T-cell (primary cell): ENCODE measurements at regions not wholly inside any gene's neighbourhood (a gene's known extent, or its start where the extent isn't known, plus 50 kb on each side); places are given as distances from the start of the nearest gene placed in this dataset.

Experiments
- ATAC-seq, 4 experiments: fragments of 200-7000 bp in 3 of 4; fragments of 150-1000 bp in 1 of 4; cut with Tn5 transposase; replicated peaks in 1 of 4; 1 replicate in 3 of 4; 2 replicates in 1 of 4; pipeline ENCODE4 v1.10.0; 2021; ENCODE audit warnings: moderate library complexity in 3 of 4, mild to moderate bottlenecking in 2 of 4, moderate number of reproducible peaks in 1 of 4
- CTCF ChIA-PET, 2 donors: fragments of 300-600 bp; sonication (Branson Sonifier 250); formaldehyde crosslinking; loops; one replicate each; lab custom pipeline; 2022; ENCODE audit warnings: antibody characterized with exemption in 2 of 2; lab: Charles Lee
- POLR2A ChIA-PET, 2 donors: fragments of 300-600 bp; sonication (Branson Sonifier 250); formaldehyde crosslinking; loops; one replicate each; lab custom pipeline; 2022; ENCODE audit warnings: antibody characterized with exemption in 2 of 2; lab: Charles Lee
- DNase-seq, 35 experiments: peaks; one replicate each; pipeline versions ENCODE4 v3.0.0 to v3.0.0-alpha.2; 2013 to 2023
- H3K27ac ChIP-seq: one replicate; pipeline ENCODE4 v1.5.1; 2013; ENCODE audit warnings: low read length
- H3K27me3 ChIP-seq, 2 experiments: replicated peaks in 1 of 2; 1 replicate in 1 of 2; 2 replicates in 1 of 2; pipeline versions ENCODE4 v1.6.1 to v1.7.0; 2013; ENCODE audit warnings: low read length in 1 of 2, mixed read lengths in 1 of 2; ENCODE audit not compliant: control insufficient read depth in 2 of 2, insufficient read depth in 2 of 2; ENCODE audit errors: extremely low read depth in 1 of 2
- H3K36me3 ChIP-seq, 2 donors: 1 replicate in 1 of 2; 2 replicates in 1 of 2; pipeline versions ENCODE4 v1.6.1 to v1.7.0; 2013; ENCODE audit warnings: low read length in 1 of 2; ENCODE audit not compliant: control insufficient read depth in 2 of 2, insufficient read depth in 1 of 2; ENCODE audit errors: extremely low read depth in 1 of 2
- H3K4me1 ChIP-seq, 2 experiments: 1 replicate in 1 of 2; 2 replicates in 1 of 2; pipeline versions ENCODE4 v1.6.1 to v1.7.0; 2013; ENCODE audit warnings: low read length in 2 of 2, mixed read lengths in 1 of 2; ENCODE audit not compliant: insufficient read depth in 2 of 2, control insufficient read depth in 1 of 2; ENCODE audit errors: extremely low read depth in 1 of 2
- H3K4me3 ChIP-seq, 2 donors: 1 replicate in 1 of 2; 2 replicates in 1 of 2; pipeline versions ENCODE4 v1.5.1 to v1.7.0; 2013; ENCODE audit warnings: mild to moderate bottlenecking in 2 of 2, low read length in 1 of 2, moderate library complexity in 1 of 2; ENCODE audit not compliant: control insufficient read depth in 1 of 2; ENCODE audit errors: extremely low read depth in 1 of 2
- H3K9me3 ChIP-seq: 2 replicates; pipeline ENCODE4 v1.7.0; 2013
- H3K27ac Mint-ChIP-seq, 2 donors: one replicate each; pipeline ENCODE4 v1.8.0; 2020 to 2021; ENCODE audit warnings: mild to moderate bottlenecking in 2 of 2, mixed read lengths in 2 of 2
- H3K27me3 Mint-ChIP-seq, 2 donors: one replicate each; pipeline ENCODE4 v1.8.0; 2021 to 2022; ENCODE audit warnings: mixed read lengths in 2 of 2
- H3K36me3 Mint-ChIP-seq: one replicate; pipeline ENCODE4 v1.8.0; 2021; ENCODE audit warnings: mixed read lengths
- H3K4me1 Mint-ChIP-seq, 3 donors: one replicate each; pipeline ENCODE4 v1.8.0; 2020 to 2022; ENCODE audit warnings: mixed read lengths in 3 of 3, mild to moderate bottlenecking in 1 of 3
- H3K4me3 Mint-ChIP-seq, 3 donors: one replicate each; pipeline ENCODE4 v1.8.0; 2020 to 2022; ENCODE audit warnings: mild to moderate bottlenecking in 3 of 3, mixed read lengths in 3 of 3, moderate library complexity in 3 of 3
- H3K9me3 Mint-ChIP-seq, 3 donors: one replicate each; pipeline ENCODE4 v1.8.0; 2020 to 2022; ENCODE audit warnings: mixed read lengths in 3 of 3
- WGBS: methylation state at CpG from one replicate; pipeline ENCODE4 v1.1.5; 2013; ENCODE audit warnings: missing lambda C conversion rate; ENCODE audit not compliant: insufficient coverage; 5-methylcytosine and 5-hydroxymethylcytosine counted together

- H3K4me3 Mint-ChIP-seq: no peak overlapping the region
- DNase-seq (no peak), ATAC-seq (no peak)
- Histone ChIP-seq H3K4me1 (no peaks in the 10 kb centered on the region), H3K36me3 (no peaks in the 10 kb centered on the region), H3K27me3 (peaks cover 0 to 13% of the 10 kb centered on the region in 2 experiments), H3K9me3 (no peaks in the 10 kb centered on the region), H3K27ac (no peak overlapping the region), H3K4me3 (no peak overlapping the region)
- peaks cover 0 to 19% of the 10 kb centered on the region in 2 donors for H3K27me3 Mint-ChIP-seq
- H3K4me1 Mint-ChIP-seq: no peaks in the 10 kb centered on the region
- no peak overlapping the region for H3K27ac Mint-ChIP-seq
- H3K36me3 Mint-ChIP-seq: no peaks in the 10 kb centered on the region
- peaks cover 0 to 3% (median 2%) of the 10 kb centered on the region in 3 donors for H3K9me3 Mint-ChIP-seq
- CTCF ChIA-PET: no interaction called here
- POLR2A ChIA-PET: no interaction called here
- WGBS: 86% methylated on average over 3 of the region's 3 CpGs
Observed at GRCh38 chr1:212503714-212504113, 71.0 kb downstream of the NENF start.

GRCh38 chr1:212504171-212504803 is 71.6 kb downstream of the NENF start:
- H3K9me3 Mint-ChIP-seq: peaks cover 0 to 3% (median 2%) of the 10 kb centered on the region in 3 donors

GRCh38 chr1:212506666-212507065 is 73.9 kb downstream of the NENF start:
- no peaks in the 10 kb centered on the region for H3K4me1 Mint-ChIP-seq
- no peaks in the 10 kb centered on the region for H3K36me3 ChIP-seq
- peaks cover 7% of the 10 kb centered on the region in 2 donors for H3K27me3 Mint-ChIP-seq
- DNase-seq: no peak
- no peak overlapping the region for H3K27ac Mint-ChIP-seq
- no peak for ATAC-seq
- ChIA-PET POLR2A (no interaction called here), CTCF (no interaction called here)
- no peak overlapping the region for H3K4me3 ChIP-seq
- H3K27ac ChIP-seq: no peak overlapping the region
- H3K36me3 Mint-ChIP-seq: no peaks in the 10 kb centered on the region
- no peaks in the 10 kb centered on the region for H3K9me3 Mint-ChIP-seq
- H3K27me3 ChIP-seq: peaks cover 0 to 11% of the 10 kb centered on the region in 2 experiments
- H3K4me1 ChIP-seq: no peaks in the 10 kb centered on the region
- H3K4me3 Mint-ChIP-seq: no peak overlapping the region
- H3K9me3 ChIP-seq: no peaks in the 10 kb centered on the region

More at GRCh38 chr1:212504171-212504803, 71.6 kb downstream of the NENF start:
- ChIA-PET CTCF (no interaction called here), POLR2A (no interaction called here)
- Mint-ChIP-seq H3K27ac (no peak overlapping the region), H3K27me3 (peaks cover 0 to 19% of the 10 kb centered on the region in 2 donors), H3K4me3 (no peak overlapping the region), H3K4me1 (no peaks in the 10 kb centered on the region), H3K36me3 (no peaks in the 10 kb centered on the region)
- Histone ChIP-seq H3K27ac (no peak overlapping the region), H3K4me3 (no peak overlapping the region), H3K36me3 (no peaks in the 10 kb centered on the region), H3K9me3 (no peaks in the 10 kb centered on the region), H3K27me3 (peaks cover 0 to 13% of the 10 kb centered on the region in 2 experiments), H3K4me1 (no peaks in the 10 kb centered on the region)
- ATAC-seq (no peak), DNase-seq (no peak)
- no CpG with 5 or more reads among the region's 4 CpGs for WGBS

GRCh38 chr1:212507369-212507768 is 74.6 kb downstream of the NENF start:
- WGBS: 98% methylated on average over 5 of the region's 7 CpGs
- H3K9me3 ChIP-seq: no peaks in the 10 kb centered on the region
- ATAC-seq (no peak), DNase-seq (no peak)
- POLR2A ChIA-PET: no interaction called here
- no peaks in the 10 kb centered on the region for H3K36me3 ChIP-seq
- H3K27ac ChIP-seq: no peak overlapping the region
- Mint-ChIP-seq H3K27me3 (peaks cover 13 to 14% of the 10 kb centered on the region in 2 donors), H3K4me3 (no peak overlapping the region), H3K4me1 (no peaks in the 10 kb centered on the region), H3K27ac (no peak overlapping the region), H3K9me3 (no peaks in the 10 kb centered on the region), H3K36me3 (no peaks in the 10 kb centered on the region)
- no peak overlapping the region for H3K4me3 ChIP-seq
- no peaks in the 10 kb centered on the region for H3K4me1 ChIP-seq
- CTCF ChIA-PET: no interaction called here
- peaks cover 0 to 11% of the 10 kb centered on the region in 2 experiments for H3K27me3 ChIP-seq

GRCh38 chr1:212512816-212513559 is 80.3 kb downstream of the NENF start:
- ATAC-seq: no peak
- Histone ChIP-seq H3K9me3 (no peaks in the 10 kb centered on the region), H3K4me1 (peaks cover 3 to 12% of the 10 kb centered on the region in 2 experiments), H3K4me3 (no peak overlapping the region), H3K36me3 (no peaks in the 10 kb centered on the region), H3K27me3 (peaks cover 11 to 57% of the 10 kb centered on the region in 2 experiments), H3K27ac (no peak overlapping the region)
- peak overlapping the region in 1 of 3 donors; percentile 68 for H3K4me3 Mint-ChIP-seq
- H3K36me3 Mint-ChIP-seq: no peaks in the 10 kb centered on the region
- ChIA-PET CTCF (no interaction called here), POLR2A (no interaction called here)
- WGBS: 83% methylated on average over 2 of the region's 5 CpGs
- no peak for DNase-seq
- peaks cover 6 to 14% (median 8%) of the 10 kb centered on the region in 3 donors for H3K4me1 Mint-ChIP-seq
- H3K9me3 Mint-ChIP-seq: no peaks in the 10 kb centered on the region
- no peak overlapping the region for H3K27ac Mint-ChIP-seq
- H3K27me3 Mint-ChIP-seq: peaks cover 47 to 58% of the 10 kb centered on the region in 2 donors

GRCh38 chr1:212513586-212513985 is 80.9 kb downstream of the NENF start:
- Histone ChIP-seq H3K4me3 (no peak overlapping the region), H3K9me3 (no peaks in the 10 kb centered on the region), H3K36me3 (no peaks in the 10 kb centered on the region), H3K27ac (no peak overlapping the region), H3K4me1 (peaks cover 3 to 12% of the 10 kb centered on the region in 2 experiments), H3K27me3 (peaks cover 11 to 62% of the 10 kb centered on the region in 2 experiments)
- 88% methylated on average over 5 of the region's 11 CpGs for WGBS
- H3K27ac Mint-ChIP-seq: no peak overlapping the region
- DNase-seq: no peak
- peak overlapping the region in 1 of 3 donors; percentile 68 for H3K4me3 Mint-ChIP-seq
- peaks cover 6 to 14% (median 8%) of the 10 kb centered on the region in 3 donors for H3K4me1 Mint-ChIP-seq
- peaks cover 50 to 61% of the 10 kb centered on the region in 2 donors for H3K27me3 Mint-ChIP-seq
- POLR2A ChIA-PET: no interaction called here
- ATAC-seq: no peak
- H3K9me3 Mint-ChIP-seq: no peaks in the 10 kb centered on the region
- no peaks in the 10 kb centered on the region for H3K36me3 Mint-ChIP-seq
- CTCF ChIA-PET: no interaction called here
